ENCODE measurements at regions not wholly inside any gene's neighbourhood (a gene's known extent, or its start where the extent isn't known, plus 50 kb on each side); places are given as distances from the start of the nearest gene placed in this dataset.
A peak's percentile ranks its signal among the peaks of the same experiment; 100 is the strongest.

DNA sequence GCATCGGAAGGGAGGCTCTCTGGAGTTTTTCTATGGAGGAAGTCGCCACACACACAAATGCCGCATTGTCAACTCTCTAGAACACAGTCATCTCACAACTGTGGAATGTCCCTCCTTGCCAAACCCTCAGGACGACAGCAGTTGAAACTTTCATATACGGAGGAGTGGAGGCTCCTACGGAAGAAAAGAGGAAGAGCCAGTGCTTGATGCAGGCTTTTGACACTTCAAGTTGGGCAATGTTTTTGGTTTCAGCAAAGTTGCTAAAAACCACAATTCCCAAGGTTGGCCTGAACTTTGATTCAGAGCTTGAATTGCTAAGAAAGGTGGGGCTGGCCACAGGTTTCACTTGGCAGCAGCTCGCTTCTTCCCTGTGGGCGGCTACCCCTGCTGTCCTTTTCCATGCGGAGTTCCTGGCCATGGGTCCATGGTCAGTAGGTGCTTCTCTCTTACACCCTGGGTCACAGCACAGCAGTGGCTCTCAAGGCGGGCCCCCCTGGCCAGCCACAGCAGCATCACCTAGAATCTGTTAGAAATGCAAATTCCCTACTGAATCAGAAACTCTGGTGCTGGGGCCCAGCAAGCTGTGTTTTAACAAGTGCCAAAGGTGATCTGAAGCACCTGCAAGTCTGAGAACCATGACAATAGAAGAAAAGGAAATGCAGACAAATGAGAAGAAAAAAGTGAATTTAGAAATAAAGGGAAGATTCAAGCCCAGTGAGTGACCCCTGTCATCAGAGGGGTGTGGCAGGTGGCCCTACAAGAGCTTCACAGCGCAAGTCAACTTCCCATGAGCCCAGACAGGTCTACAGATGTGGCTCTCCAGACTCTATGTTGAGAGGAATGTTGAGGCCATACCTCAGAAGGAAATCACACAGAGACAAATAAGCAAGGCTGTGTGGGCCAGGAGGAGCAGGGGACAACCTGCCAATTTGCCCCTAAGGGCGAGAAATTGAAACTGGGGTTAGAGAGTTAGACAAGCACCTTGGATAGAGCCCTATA lies 856.4 kb downstream of the RNF144A start:
- Histone ChIP-seq H4K5ac (ENCODE audit: insufficient read length, low read depth, low read length) (no peak overlapping the region), H3K27me3 (ENCODE audit: insufficient read depth, low read length) (no peaks in the 10 kb centered on the region), H4K8ac (replicated peaks; ENCODE audit: insufficient read length, low read depth, low read length) (no peak overlapping the region), H3K56ac (ENCODE audit: insufficient read length, low read depth, low read length) (no peak overlapping the region), H2BK12ac (ENCODE audit: insufficient read length, low read depth, low read length) (no peak overlapping the region), H3K79me1 (ENCODE audit: insufficient read depth, low read depth, low read length, poor library complexity, severe bottlenecking) (no peaks in the 10 kb centered on the region), H3K27ac (ENCODE audit: insufficient read length, low read depth, low read length) (no peak overlapping the region), H2BK15ac (ENCODE audit: low read depth, low read length) (no peak overlapping the region), H3K9me3 (ENCODE audit: control insufficient read depth, low read depth, low read length) (no peaks in the 10 kb centered on the region), H3K4me2 (ENCODE audit: insufficient read depth, insufficient read length, low read length) (no peak overlapping the region), H3K9ac (ENCODE audit: extremely low read depth, insufficient read length, low read length) (no peak overlapping the region), H4K20me1 (ENCODE audit: control insufficient read depth, insufficient read depth, insufficient read length) (no peaks in the 10 kb centered on the region), H3T11ph (ENCODE audit: low read length) (no peak overlapping the region), H3K14ac (ENCODE audit: insufficient read depth, low read length) (no peak overlapping the region), H3K23ac (ENCODE audit: insufficient read length, low read depth, low read length) (no peak overlapping the region), H3K79me2 (ENCODE audit: insufficient read depth, low read length) (no peaks in the 10 kb centered on the region), H2BK20ac (ENCODE audit: low read depth, low read length, poor library complexity, severe bottlenecking) (no peak overlapping the region), H2AFZ (ENCODE audit: low read length) (no peak overlapping the region), H4K91ac (ENCODE audit: insufficient read length, low read depth, low read length) (no peak overlapping the region), H3K4me1 (ENCODE audit: insufficient read depth, low read length) (peaks cover 7% of the 10 kb centered on the region), H2BK120ac (ENCODE audit: low read depth, low read length, poor library complexity, severe bottlenecking) (no peak overlapping the region), H3K23me2 (ENCODE audit: insufficient read length, low read depth, low read length, poor library complexity, severe bottlenecking) (no peaks in the 10 kb centered on the region), H2BK5ac (ENCODE audit: insufficient read length, low read length) (no peak overlapping the region), H2AK5ac (ENCODE audit: insufficient read length, low read length) (no peak overlapping the region), H3K18ac (ENCODE audit: insufficient read length, low read depth, low read length) (no peak overlapping the region), H3K4ac (ENCODE audit: low read depth, low read length) (no peak overlapping the region)
- no CpG with 5 or more reads among the region's 12 CpGs for WGBS (ENCODE audit: extremely low coverage, insufficient read length, low lambda C conversion rate)
- no peak overlapping the region for H3K4me3 Mint-ChIP-seq
- H3K27me3 Mint-ChIP-seq (ENCODE audit: low read depth) = peaks cover 3% of the 10 kb centered on the region
- DNase-seq = no peak
- H3K27ac Mint-ChIP-seq = peak overlapping the region in 2 of 3 experiments; percentile 20 to 80; a peak in 2 of 7 replicates
- TF ChIP-seq, protein P1, sequence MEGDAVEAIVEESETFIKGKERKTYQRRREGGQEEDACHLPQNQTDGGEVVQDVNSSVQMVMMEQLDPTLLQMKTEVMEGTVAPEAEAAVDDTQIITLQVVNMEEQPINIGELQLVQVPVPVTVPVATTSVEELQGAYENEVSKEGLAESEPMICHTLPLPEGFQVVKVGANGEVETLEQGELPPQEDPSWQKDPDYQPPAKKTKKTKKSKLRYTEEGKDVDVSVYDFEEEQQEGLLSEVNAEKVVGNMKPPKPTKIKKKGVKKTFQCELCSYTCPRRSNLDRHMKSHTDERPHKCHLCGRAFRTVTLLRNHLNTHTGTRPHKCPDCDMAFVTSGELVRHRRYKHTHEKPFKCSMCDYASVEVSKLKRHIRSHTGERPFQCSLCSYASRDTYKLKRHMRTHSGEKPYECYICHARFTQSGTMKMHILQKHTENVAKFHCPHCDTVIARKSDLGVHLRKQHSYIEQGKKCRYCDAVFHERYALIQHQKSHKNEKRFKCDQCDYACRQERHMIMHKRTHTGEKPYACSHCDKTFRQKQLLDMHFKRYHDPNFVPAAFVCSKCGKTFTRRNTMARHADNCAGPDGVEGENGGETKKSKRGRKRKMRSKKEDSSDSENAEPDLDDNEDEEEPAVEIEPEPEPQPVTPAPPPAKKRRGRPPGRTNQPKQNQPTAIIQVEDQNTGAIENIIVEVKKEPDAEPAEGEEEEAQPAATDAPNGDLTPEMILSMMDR (conservative IDR thresholded peaks at IDR 0.05) = no peak
- peaks cover 14 to 35% of the 10 kb centered on the region in 2 experiments for H3K4me1 Mint-ChIP-seq
- peaks cover 0 to 4% of the 10 kb centered on the region in 2 experiments; a peak in 3 of 5 replicates for H3K9me3 Mint-ChIP-seq
- H3K36me3 Mint-ChIP-seq (ENCODE audit: insufficient read depth in 1 of 3, low read depth in 3 of 3) = no peaks in the 10 kb centered on the region; a peak in 2 of 7 replicates

All from H9 (cell line).